GM06990 (cell line): ENCODE measurements at regions not wholly inside any gene's neighbourhood (a gene's known extent, or its start where the extent isn't known, plus 50 kb on each side); places are given as distances from the start of the nearest gene placed in this dataset.

Experiments used
- DNase-seq: peaks from one replicate; pipeline ENCODE4 v3.0.0-alpha.2; 2011; ENCODE audit not compliant: insufficient read length; ENCODE audit errors: extremely low read depth
- H3K27me3 ChIP-seq: replicated peaks from 2 replicates; pipeline ENCODE4 v1.6.0; 2011; ENCODE audit warnings: low read length; ENCODE audit not compliant: control insufficient read depth, insufficient read depth
- H3K36me3 ChIP-seq: 2 replicates; pipeline ENCODE4 v1.5.1; 2011; ENCODE audit warnings: low read length; ENCODE audit not compliant: control insufficient read depth, insufficient read depth
- H3K4me3 ChIP-seq: replicated peaks from 2 replicates; pipeline ENCODE4 v1.5.1; 2011; ENCODE audit warnings: low read depth, mild to moderate bottlenecking, control low read depth, low read length
- TF ChIP-seq, protein P1 (sequence below): IDR thresholded peaks from 2 replicates; pipeline ENCODE4 v1.5.1; 2011; ENCODE audit warnings: low read length, control low read depth, mild to moderate bottlenecking, inconsistent platforms; ENCODE audit not compliant: insufficient read depth, poor library complexity, severe bottlenecking

DNA sequence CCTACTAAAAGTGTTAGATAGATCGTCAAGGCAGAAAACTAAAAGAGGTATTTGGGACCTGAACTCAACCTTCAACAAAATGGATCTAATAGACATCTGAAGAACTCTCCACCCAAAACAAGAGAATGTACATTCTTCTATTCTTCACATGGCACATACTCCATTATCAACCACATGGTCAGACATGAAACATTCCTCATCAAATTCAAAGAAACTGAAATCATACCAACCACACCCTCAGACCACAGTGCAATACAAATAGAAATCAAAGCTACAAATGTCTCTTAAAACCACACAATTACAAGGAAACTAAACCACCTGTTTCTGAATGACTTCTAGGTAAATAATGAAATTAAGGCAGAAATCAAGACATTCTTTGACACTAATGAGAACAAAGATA lies 984.1 kb upstream of the GBE1 start:
- Histone ChIP-seq H3K27me3 (no peaks in the 10 kb centered on the region), H3K36me3 (no peaks in the 10 kb centered on the region), H3K4me3 (no peak overlapping the region)
- TF ChIP-seq, protein P1, sequence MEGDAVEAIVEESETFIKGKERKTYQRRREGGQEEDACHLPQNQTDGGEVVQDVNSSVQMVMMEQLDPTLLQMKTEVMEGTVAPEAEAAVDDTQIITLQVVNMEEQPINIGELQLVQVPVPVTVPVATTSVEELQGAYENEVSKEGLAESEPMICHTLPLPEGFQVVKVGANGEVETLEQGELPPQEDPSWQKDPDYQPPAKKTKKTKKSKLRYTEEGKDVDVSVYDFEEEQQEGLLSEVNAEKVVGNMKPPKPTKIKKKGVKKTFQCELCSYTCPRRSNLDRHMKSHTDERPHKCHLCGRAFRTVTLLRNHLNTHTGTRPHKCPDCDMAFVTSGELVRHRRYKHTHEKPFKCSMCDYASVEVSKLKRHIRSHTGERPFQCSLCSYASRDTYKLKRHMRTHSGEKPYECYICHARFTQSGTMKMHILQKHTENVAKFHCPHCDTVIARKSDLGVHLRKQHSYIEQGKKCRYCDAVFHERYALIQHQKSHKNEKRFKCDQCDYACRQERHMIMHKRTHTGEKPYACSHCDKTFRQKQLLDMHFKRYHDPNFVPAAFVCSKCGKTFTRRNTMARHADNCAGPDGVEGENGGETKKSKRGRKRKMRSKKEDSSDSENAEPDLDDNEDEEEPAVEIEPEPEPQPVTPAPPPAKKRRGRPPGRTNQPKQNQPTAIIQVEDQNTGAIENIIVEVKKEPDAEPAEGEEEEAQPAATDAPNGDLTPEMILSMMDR: no peak
- DNase-seq: no peak

DNA sequence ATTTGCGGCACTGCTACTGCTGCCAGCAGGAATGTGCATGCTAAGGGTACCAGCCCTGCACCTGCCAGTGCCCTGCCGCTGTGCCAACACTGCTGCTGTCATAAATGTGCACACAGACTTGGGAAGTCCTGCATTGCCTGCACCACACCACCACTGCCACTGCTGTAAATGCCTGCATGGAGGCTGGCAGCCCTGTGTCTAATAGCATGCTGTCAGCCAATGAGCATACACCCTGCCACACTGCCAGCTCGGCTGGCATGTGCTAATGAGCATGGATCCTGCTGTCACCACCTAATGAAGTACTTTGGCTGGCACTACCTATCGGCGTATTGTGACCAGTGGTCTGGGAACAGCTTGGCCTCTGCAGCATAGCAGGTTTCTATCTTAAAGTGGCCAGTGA lies 981.8 kb upstream of the GBE1 start:
- no peak for DNase-seq
- Histone ChIP-seq H3K36me3 (no peaks in the 10 kb centered on the region), H3K4me3 (no peak overlapping the region), H3K27me3 (no peaks in the 10 kb centered on the region)
- TF ChIP-seq, protein P1: no peak

DNA sequence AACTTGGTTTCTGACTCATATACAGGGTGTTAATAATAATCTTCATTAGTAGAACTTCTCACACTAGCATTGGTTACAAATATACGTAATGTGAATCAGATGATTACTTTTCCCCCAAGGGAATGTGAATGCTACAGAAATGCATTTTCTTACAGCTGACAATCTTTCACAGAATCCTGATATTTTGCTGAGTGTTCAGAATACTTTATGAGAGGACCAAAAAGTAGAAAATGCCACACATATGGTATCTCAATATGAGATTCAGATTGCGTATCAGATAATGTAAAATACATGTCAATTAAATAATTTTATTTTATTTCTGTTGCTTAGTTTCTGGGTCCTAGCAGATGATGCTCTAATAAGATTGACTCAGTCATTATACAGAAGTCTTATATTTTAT lies 979.9 kb upstream of the GBE1 start:
- H3K4me3 ChIP-seq: no peak overlapping the region
- H3K36me3 ChIP-seq: no peaks in the 10 kb centered on the region
- no peak for DNase-seq
- TF ChIP-seq, protein P1: no peak
- H3K27me3 ChIP-seq: no peaks in the 10 kb centered on the region

DNA sequence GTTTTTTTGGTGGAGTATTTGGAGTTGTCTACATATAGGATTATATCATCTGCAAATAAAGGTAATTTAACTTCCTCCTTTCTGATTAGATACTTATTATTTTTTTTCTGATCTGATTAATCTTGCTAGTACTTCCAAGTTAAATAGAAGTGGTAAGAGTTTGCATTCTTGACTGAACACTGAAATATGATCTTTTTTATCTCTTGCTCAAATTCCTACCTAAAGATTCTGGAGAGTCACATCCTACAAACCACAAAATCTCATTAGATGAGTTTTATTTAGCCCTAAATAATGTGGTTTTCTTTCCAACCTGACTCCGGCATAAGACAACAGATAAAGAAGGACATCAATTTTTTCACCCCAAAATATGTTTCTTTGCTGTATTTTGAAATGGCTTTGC lies 977.9 kb upstream of the GBE1 start:
- Histone ChIP-seq H3K4me3 (no peak overlapping the region), H3K27me3 (no peaks in the 10 kb centered on the region), H3K36me3 (no peaks in the 10 kb centered on the region)
- TF ChIP-seq, protein P1: no peak
- DNase-seq: no peak

DNA sequence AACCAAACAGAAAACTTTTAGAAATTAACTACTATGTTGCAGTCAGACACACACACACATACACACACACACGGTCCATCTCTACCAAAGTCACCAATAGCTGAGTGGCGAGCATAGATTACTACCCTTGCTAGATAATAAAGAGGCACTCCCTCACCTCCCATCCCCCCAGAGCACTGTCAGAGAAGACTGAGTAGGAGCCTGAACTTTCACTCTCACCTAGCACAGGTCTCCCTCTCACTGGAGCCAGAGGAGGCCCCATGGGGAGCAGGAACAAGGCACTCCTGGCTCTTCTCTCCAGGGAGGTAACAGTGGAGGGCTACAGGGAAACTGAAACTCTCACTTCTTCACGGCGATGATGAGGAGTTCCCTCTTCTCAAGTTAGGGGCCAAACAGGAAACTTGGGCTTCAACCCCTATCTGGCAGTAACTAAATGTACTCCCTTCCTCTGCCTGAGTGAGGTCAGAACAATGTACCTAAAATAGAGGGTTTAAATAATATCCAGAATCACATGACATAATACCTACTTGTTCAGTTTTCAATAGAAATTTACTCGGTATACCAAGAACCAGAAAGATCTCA lies 975.3 kb upstream of the GBE1 start:
- Histone ChIP-seq H3K27me3 (no peaks in the 10 kb centered on the region), H3K4me3 (no peak overlapping the region), H3K36me3 (no peaks in the 10 kb centered on the region)
- TF ChIP-seq, protein P1: no peak
- no peak for DNase-seq
